HEK293 (cell line): ENCODE measurements at regions not wholly inside any gene's neighbourhood (a gene's known extent, or its start where the extent isn't known, plus 50 kb on each side); places are given as distances from the start of the nearest gene placed in this dataset.

ENCODE experiments used
- CTCF ChIA-PET: fragments of 350-600 bp; formaldehyde crosslinking; extraction: SDS; loops from one replicate; lab custom pipeline; 2021; ENCODE audit warnings: antibody characterized with exemption; lab: Yijun Ruan, JAX
- POLR2A ChIA-PET: fragments of 300-600 bp; formaldehyde crosslinking; extraction: SDS; loops from one replicate; lab custom pipeline; 2020; ENCODE audit warnings: antibody characterized with exemption, inconsistent platforms; lab: Yijun Ruan, JAX
- H3K27ac ChIP-seq: fragments of 200-500 bp; sonication (Bioruptor generic); 2 replicates; pipeline ENCODE4 v1.5.1; 2014; ENCODE audit warnings: low read depth, low read length, control low read depth, inconsistent platforms; ENCODE audit errors: extremely low read depth
- H3K36me3 ChIP-seq, 2 experiments: fragments of 200-500 bp in 1 of 2; sonication (Bioruptor generic) in 1 of 2; 1 replicate in 1 of 2; 2 replicates in 1 of 2; pipeline ENCODE4 v1.5.1; 2014 to 2017; ENCODE audit warnings: inconsistent platforms in 2 of 2, low read length in 2 of 2; ENCODE audit not compliant: control insufficient read depth in 2 of 2, insufficient read depth in 1 of 2
- H3K4me1 ChIP-seq: fragments of 200-500 bp; sonication (Bioruptor generic); 2 replicates; pipeline ENCODE4 v1.5.1; 2014; ENCODE audit warnings: mild to moderate bottlenecking, low read length, inconsistent platforms; ENCODE audit not compliant: control insufficient read depth, insufficient read depth
- H3K4me3 ChIP-seq: 2 replicates; pipeline ENCODE4 v1.5.1; 2011; ENCODE audit warnings: low read depth, mild to moderate bottlenecking, control low read depth, low read length, moderate library complexity
- H3K9me3 ChIP-seq: fragments of 200-500 bp; sonication (Bioruptor generic); 2 replicates; pipeline ENCODE4 v1.5.1; 2014; ENCODE audit warnings: low read depth, low read length, inconsistent platforms; ENCODE audit not compliant: control insufficient read depth, insufficient read depth
- KLF10 ChIP-seq: fragments of 450-650 bp; IDR thresholded peaks from 2 replicates; pipeline ENCODE4 v1.5.1; 2018; ENCODE audit warnings: missing biosample characterization, mild to moderate bottlenecking, missing genetic modification characterization
- SCRT2 ChIP-seq: fragments of 450-650 bp; formaldehyde crosslinking; IDR thresholded peaks from 2 replicates; pipeline ENCODE4 v1.5.1; 2016; ENCODE audit warnings: missing biosample characterization, missing genetic modification characterization
- ZBTB1 ChIP-seq: fragments of 450-650 bp; formaldehyde crosslinking; IDR thresholded peaks from 2 replicates; pipeline ENCODE4 v1.5.1; 2016; ENCODE audit warnings: missing biosample characterization, missing genetic modification characterization
- ZBTB20 ChIP-seq: fragments of 450-650 bp; formaldehyde crosslinking; IDR thresholded peaks from 2 replicates; pipeline ENCODE4 v1.5.1; 2016; ENCODE audit warnings: missing biosample characterization, missing genetic modification characterization
- ZFP3 ChIP-seq: fragments of 450-650 bp; formaldehyde crosslinking; IDR thresholded peaks from 2 replicates; pipeline ENCODE4 v1.5.1; 2016; ENCODE audit warnings: low read depth, missing biosample characterization, missing genetic modification characterization
- ZFP69B ChIP-seq: fragments of 450-650 bp; formaldehyde crosslinking; IDR thresholded peaks from 2 replicates; pipeline ENCODE4 v1.5.1; 2016; ENCODE audit warnings: missing biosample characterization, missing genetic modification characterization
- ZNF10 ChIP-seq: fragments of 450-650 bp; formaldehyde crosslinking; IDR thresholded peaks from 2 replicates; pipeline ENCODE4 v1.5.1; 2017; ENCODE audit warnings: missing biosample characterization, missing genetic modification characterization
- ZNF114 ChIP-seq: fragments of 450-650 bp; formaldehyde crosslinking; IDR thresholded peaks from 2 replicates; pipeline ENCODE4 v1.5.0; 2017; ENCODE audit warnings: missing biosample characterization, missing genetic modification characterization
- ZNF174 ChIP-seq: fragments of 450-650 bp; formaldehyde crosslinking; IDR thresholded peaks from 2 replicates; pipeline ENCODE4 v1.5.0; 2017; ENCODE audit warnings: missing biosample characterization, mild to moderate bottlenecking, missing genetic modification characterization
- ZNF19 ChIP-seq: fragments of 450-650 bp; formaldehyde crosslinking; IDR thresholded peaks from 2 replicates; pipeline ENCODE4; 2016; ENCODE audit warnings: missing biosample characterization, missing genetic modification characterization, low read depth
- ZNF23 ChIP-seq: fragments of 450-650 bp; formaldehyde crosslinking; IDR thresholded peaks from 2 replicates; pipeline ENCODE4 v1.5.1; 2016; ENCODE audit warnings: missing biosample characterization, missing genetic modification characterization, borderline replicate concordance
- ZNF549 ChIP-seq: fragments of 450-650 bp; IDR thresholded peaks from 2 replicates; pipeline ENCODE4 v1.5.1; 2018; ENCODE audit warnings: missing biosample characterization, missing genetic modification characterization, mild to moderate bottlenecking, inconsistent platforms, moderate library complexity
- ZNF664 ChIP-seq: fragments of 450-650 bp; formaldehyde crosslinking; IDR thresholded peaks from 2 replicates; pipeline ENCODE4 v1.5.1; 2016; ENCODE audit warnings: missing biosample characterization, missing genetic modification characterization
- ZNF677 ChIP-seq: fragments of 450-650 bp; IDR thresholded peaks from 2 replicates; pipeline ENCODE4 v1.5.0; 2018; ENCODE audit warnings: missing biosample characterization, mild to moderate bottlenecking, missing genetic modification characterization, moderate library complexity
- TF ChIP-seq, protein P1 (sequence below): fragments of 450-650 bp; IDR thresholded peaks from 2 replicates; pipeline ENCODE4 v1.5.1; 2018; ENCODE audit warnings: missing biosample characterization, missing genetic modification characterization
- TF ChIP-seq, protein P2 (sequence below): fragments of 450-650 bp; formaldehyde crosslinking; IDR thresholded peaks from 2 replicates; pipeline ENCODE4 v1.5.1; 2016; ENCODE audit warnings: missing biosample characterization, missing genetic modification characterization
- TF ChIP-seq, protein P3 (sequence below): fragments of 450-650 bp; formaldehyde crosslinking; IDR thresholded peaks from 2 replicates; pipeline ENCODE4 v1.5.1; 2017; ENCODE audit warnings: missing biosample characterization, mild to moderate bottlenecking, missing genetic modification characterization, moderate library complexity
- TF ChIP-seq, protein P4 (sequence below): fragments of 450-650 bp; formaldehyde crosslinking; IDR thresholded peaks from 2 replicates; pipeline ENCODE4 v1.5.1; 2016; ENCODE audit warnings: missing biosample characterization, missing genetic modification characterization, low read depth

DNA sequence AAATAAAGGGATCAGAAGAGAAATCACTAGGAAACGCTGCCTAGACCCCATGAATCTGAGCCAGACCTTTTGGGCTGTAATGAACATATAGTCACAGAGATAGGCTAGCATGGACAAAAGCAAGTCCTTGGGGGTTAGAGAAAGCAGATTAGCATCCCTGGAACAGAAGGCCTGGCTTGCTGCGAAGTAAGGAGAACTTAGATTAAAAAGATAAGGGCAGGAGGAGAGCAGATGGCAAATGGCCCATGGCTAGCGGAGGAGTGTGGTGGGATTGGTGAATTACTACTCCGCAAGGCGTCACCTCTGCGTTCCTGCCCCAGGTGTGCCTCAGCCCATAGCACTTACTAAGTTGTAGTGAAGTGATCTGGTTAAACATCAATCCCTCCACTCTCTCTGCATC is 92.3 kb upstream of the ZNF438 start (continued):
- TF ChIP-seq KLF10 (tag by site-specific recombination): no peak
- no peak for TF ChIP-seq ZFP3
- TF ChIP-seq, protein P1, sequence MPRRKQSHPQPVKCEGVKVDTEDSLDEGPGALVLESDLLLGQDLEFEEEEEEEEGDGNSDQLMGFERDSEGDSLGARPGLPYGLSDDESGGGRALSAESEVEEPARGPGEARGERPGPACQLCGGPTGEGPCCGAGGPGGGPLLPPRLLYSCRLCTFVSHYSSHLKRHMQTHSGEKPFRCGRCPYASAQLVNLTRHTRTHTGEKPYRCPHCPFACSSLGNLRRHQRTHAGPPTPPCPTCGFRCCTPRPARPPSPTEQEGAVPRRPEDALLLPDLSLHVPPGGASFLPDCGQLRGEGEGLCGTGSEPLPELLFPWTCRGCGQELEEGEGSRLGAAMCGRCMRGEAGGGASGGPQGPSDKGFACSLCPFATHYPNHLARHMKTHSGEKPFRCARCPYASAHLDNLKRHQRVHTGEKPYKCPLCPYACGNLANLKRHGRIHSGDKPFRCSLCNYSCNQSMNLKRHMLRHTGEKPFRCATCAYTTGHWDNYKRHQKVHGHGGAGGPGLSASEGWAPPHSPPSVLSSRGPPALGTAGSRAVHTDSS: no peak
- TF ChIP-seq, protein P2, sequence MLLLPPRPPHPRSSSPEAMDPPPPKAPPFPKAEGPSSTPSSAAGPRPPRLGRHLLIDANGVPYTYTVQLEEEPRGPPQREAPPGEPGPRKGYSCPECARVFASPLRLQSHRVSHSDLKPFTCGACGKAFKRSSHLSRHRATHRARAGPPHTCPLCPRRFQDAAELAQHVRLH (tag by site-specific recombination): no peak
- no peak for TF ChIP-seq ZNF23
- no peak for TF ChIP-seq ZFP69B (tag by site-specific recombination)

DNA sequence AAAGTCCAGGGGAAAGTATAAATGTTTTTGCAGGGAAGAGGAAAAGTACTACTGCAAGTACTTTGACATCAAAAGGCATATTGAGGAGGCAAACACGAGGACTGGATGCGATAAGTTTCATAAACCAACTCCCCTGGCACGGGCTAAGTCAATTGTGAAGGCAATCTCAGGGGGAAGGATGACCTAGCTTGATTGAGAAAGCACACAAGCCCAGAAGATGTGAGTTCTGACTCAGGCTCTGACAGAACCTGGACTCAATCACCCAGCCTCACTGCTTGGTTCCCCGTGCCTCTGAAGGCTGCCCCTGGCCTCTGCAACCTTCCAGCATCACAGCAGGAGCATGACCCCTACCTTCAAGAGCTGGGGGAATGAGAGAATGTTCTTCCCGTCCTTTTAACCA is 93.2 kb upstream of the ZNF438 start:
- Histone ChIP-seq H3K27ac (no peak overlapping the region), H3K36me3 (no peaks in the 10 kb centered on the region), H3K4me3 (no peak overlapping the region), H3K9me3 (no peaks in the 10 kb centered on the region)
- CTCF ChIA-PET: interaction anchor here (0.6 to 1.0 kb wide), 2 partner anchors 26 to 515 kb away, joined by 3 read pairs; no protein-coding TSS in a partner anchor
- TF ChIP-seq ZBTB1 (tag by site-specific recombination): no peak
- TF ChIP-seq SCRT2: no peak
- TF ChIP-seq ZNF549 (tag by site-specific recombination): no peak
- TF ChIP-seq ZNF10: no peak
- TF ChIP-seq, protein P3, sequence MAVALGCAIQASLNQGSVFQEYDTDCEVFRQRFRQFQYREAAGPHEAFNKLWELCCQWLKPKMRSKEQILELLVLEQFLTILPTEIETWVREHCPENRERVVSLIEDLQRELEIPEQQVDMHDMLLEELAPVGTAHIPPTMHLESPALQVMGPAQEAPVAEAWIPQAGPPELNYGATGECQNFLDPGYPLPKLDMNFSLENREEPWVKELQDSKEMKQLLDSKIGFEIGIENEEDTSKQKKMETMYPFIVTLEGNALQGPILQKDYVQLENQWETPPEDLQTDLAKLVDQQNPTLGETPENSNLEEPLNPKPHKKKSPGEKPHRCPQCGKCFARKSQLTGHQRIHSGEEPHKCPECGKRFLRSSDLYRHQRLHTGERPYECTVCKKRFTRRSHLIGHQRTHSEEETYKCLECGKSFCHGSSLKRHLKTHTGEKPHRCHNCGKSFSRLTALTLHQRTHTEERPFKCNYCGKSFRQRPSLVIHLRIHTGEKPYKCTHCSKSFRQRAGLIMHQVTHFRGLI (tag by site-specific recombination): no peak
- TF ChIP-seq ZNF174 (tag by site-specific recombination): no peak
- no peak for TF ChIP-seq ZNF677 (tag by site-specific recombination)
- no peak for TF ChIP-seq ZNF664
- no peak for TF ChIP-seq ZNF19 (tag by site-specific recombination)
- TF ChIP-seq ZNF114 (tag by site-specific recombination): no peak
- no peak for TF ChIP-seq ZBTB20 (tag by site-specific recombination)
- TF ChIP-seq, all 188 proteins: peak for 0
- POLR2A ChIA-PET: no interaction called here
- no peaks in the 10 kb centered on the region for H3K4me1 ChIP-seq

DNA sequence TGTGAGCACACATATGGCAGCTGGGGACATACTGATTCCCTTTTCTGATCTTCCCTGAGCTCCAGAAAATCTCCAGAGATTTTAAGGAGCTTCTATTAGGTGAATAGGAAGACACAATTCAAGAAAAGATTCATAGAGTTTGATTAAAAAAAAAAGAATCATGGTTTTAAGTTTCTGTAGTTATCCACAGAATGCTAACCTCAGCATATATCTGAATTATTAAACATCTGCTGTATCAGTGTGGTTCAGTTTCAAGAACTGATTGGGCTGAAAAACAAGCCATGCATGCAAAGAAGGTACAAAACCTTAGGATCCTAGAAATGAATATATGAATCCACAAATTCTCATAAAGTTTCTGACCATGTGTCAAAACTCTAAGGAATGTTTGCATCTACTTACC is 94.1 kb upstream of the ZNF438 start:
- no peaks in the 10 kb centered on the region for H3K4me1 ChIP-seq
- H3K27ac ChIP-seq: no peak overlapping the region
- ChIA-PET CTCF (no interaction called here), POLR2A (no interaction called here)
- TF ChIP-seq, protein P4, sequence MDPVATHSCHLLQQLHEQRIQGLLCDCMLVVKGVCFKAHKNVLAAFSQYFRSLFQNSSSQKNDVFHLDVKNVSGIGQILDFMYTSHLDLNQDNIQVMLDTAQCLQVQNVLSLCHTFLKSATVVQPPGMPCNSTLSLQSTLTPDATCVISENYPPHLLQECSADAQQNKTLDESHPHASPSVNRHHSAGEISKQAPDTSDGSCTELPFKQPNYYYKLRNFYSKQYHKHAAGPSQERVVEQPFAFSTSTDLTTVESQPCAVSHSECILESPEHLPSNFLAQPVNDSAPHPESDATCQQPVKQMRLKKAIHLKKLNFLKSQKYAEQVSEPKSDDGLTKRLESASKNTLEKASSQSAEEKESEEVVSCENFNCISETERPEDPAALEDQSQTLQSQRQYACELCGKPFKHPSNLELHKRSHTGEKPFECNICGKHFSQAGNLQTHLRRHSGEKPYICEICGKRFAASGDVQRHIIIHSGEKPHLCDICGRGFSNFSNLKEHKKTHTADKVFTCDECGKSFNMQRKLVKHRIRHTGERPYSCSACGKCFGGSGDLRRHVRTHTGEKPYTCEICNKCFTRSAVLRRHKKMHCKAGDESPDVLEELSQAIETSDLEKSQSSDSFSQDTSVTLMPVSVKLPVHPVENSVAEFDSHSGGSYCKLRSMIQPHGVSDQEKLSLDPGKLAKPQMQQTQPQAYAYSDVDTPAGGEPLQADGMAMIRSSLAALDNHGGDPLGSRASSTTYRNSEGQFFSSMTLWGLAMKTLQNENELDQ (tag by site-specific recombination): no peak
- H3K36me3 ChIP-seq: no peaks in the 10 kb centered on the region
- H3K9me3 ChIP-seq: no peaks in the 10 kb centered on the region
- no peak overlapping the region for H3K4me3 ChIP-seq
